SK-N-SH (cell line): ENCODE measurements at regions not wholly inside any gene's neighbourhood (a gene's known extent, or its start where the extent isn't known, plus 50 kb on each side); places are given as distances from the start of the nearest gene placed in this dataset.

Source experiments
- CTCF ChIA-PET: fragments of 300-600, 350-600 bp; formaldehyde crosslinking; extraction: SDS; loops from one replicate; lab custom pipeline; 2021; lab: Yijun Ruan, JAX
- POLR2A ChIA-PET: fragments of 350-600 bp; sonication (Branson Sonifier 250); formaldehyde crosslinking; extraction: SDS; loops from one replicate; lab custom pipeline; 2020; ENCODE audit warnings: antibody characterized with exemption, inconsistent platforms; lab: Yijun Ruan, JAX
- DNase-seq: peaks from one replicate; pipeline ENCODE4 v3.0.0; 2012
- H2AFZ ChIP-seq: fragments of 200-600 bp; sonication (generic); 2 replicates; pipeline ENCODE4 v1.8.1; 2016; ENCODE audit warnings: antibody characterized with exemption, mild to moderate bottlenecking, low read depth
- H3F3A ChIP-seq: fragments of 200-600 bp; sonication (generic); replicated peaks from 2 replicates; pipeline ENCODE3; 2016; ENCODE audit warnings: antibody characterized with exemption, mild to moderate bottlenecking; ENCODE audit not compliant: insufficient read depth
- H3K27ac ChIP-seq, 2 experiments: fragments of 200-500 bp in 1 of 2; fragments of 200-600 bp in 1 of 2; sonication (Bioruptor generic) in 1 of 2; sonication (generic), shearing (Covaris generic) in 1 of 2; 2 replicates each; pipeline versions ENCODE4 v1.5.1 to v1.6.1; 2014 to 2016; ENCODE audit warnings: low read depth in 2 of 2, inconsistent platforms in 1 of 2, low read length in 1 of 2, mild to moderate bottlenecking in 1 of 2, mixed read lengths in 1 of 2
- H3K27me3 ChIP-seq: fragments of 200-600 bp; sonication (generic), shearing (Covaris generic); 2 replicates; pipeline ENCODE4 v1.6.1; 2016; ENCODE audit warnings: mixed run types; ENCODE audit not compliant: insufficient read depth
- H3K36me3 ChIP-seq, 2 experiments: fragments of 200-500 bp in 1 of 2; fragments of 200-600 bp in 1 of 2; sonication (Bioruptor generic) in 1 of 2; sonication (generic) in 1 of 2; replicated peaks in 1 of 2; 2 replicates each; pipeline versions ENCODE3 to v1.5.1; 2014 to 2016; ENCODE audit warnings: low read length in 1 of 2, mild to moderate bottlenecking in 1 of 2; ENCODE audit not compliant: insufficient read depth in 2 of 2, control insufficient read depth in 1 of 2
- H3K4me1 ChIP-seq, 2 experiments: fragments of 200-500 bp in 1 of 2; fragments of 200-600 bp in 1 of 2; sonication (Bioruptor generic) in 1 of 2; sonication (generic), shearing (Covaris generic) in 1 of 2; 2 replicates each; pipeline versions ENCODE4 v1.5.1 to v1.6.1; 2014 to 2016; ENCODE audit warnings: low read depth in 1 of 2, low read length in 1 of 2, mixed run types in 1 of 2; ENCODE audit not compliant: insufficient read depth in 2 of 2, control insufficient read depth in 1 of 2
- H3K4me2 ChIP-seq: fragments of 200-600 bp; sonication (generic), shearing (Covaris generic); 2 replicates; pipeline ENCODE4 v1.6.1; 2017; ENCODE audit warnings: mixed run types
- H3K4me3 ChIP-seq, 2 experiments: fragments of 200-500 bp in 1 of 2; fragments of 200-600 bp in 1 of 2; sonication (Bioruptor generic) in 1 of 2; sonication (generic), shearing (Covaris generic) in 1 of 2; 2 replicates each; pipeline versions ENCODE4 v1.5.1 to v1.8.1; 2014 to 2016; ENCODE audit warnings: low read depth in 2 of 2, inconsistent platforms in 1 of 2, low read length in 1 of 2, mild to moderate bottlenecking in 1 of 2, mixed read lengths in 1 of 2, moderate library complexity in 1 of 2
- H3K79me2 ChIP-seq: fragments of 200-600 bp; sonication (generic); 2 replicates; pipeline ENCODE4 v1.8.1; 2017; ENCODE audit warnings: mild to moderate bottlenecking; ENCODE audit not compliant: insufficient read depth
- H3K9ac ChIP-seq: fragments of 200-600 bp; sonication (generic); 2 replicates; pipeline ENCODE4 v1.6.1; 2017; ENCODE audit warnings: mixed run types
- H3K9me2 ChIP-seq: fragments of 200-600 bp; sonication (generic); 2 replicates; pipeline ENCODE4 v1.6.1; 2017; ENCODE audit warnings: mixed run types
- H3K9me3 ChIP-seq: fragments of 200-600 bp; sonication (generic); 2 replicates; pipeline ENCODE4 v1.6.1; 2017; ENCODE audit warnings: mixed run types, mild to moderate bottlenecking, moderate library complexity
- H4K20me1 ChIP-seq: fragments of 200-600 bp; sonication (generic); 2 replicates; pipeline ENCODE4 v1.6.1; 2017; ENCODE audit warnings: mild to moderate bottlenecking, mixed run types; ENCODE audit not compliant: insufficient read depth
- CHD2 ChIP-seq: fragments of 150-350 bp; IDR thresholded peaks from 2 replicates; pipeline ENCODE4 v1.6.1; 2018; ENCODE audit warnings: low read length; ENCODE audit not compliant: partially characterized antibody
- ELF1 ChIP-seq: IDR thresholded peaks from 2 replicates; pipeline ENCODE4 v1.4.0; 2012
- EP300 ChIP-seq, 2 experiments: IDR thresholded peaks; 2 replicates each; pipeline versions ENCODE4 v1.4.0 to v1.6.1; 2012; ENCODE audit warnings: borderline replicate concordance in 1 of 2, low read depth in 1 of 2, low read length in 1 of 2
- EZH2phosphoT487 ChIP-seq: fragments of 200-600 bp; sonication (generic); IDR thresholded peaks from 2 replicates; pipeline ENCODE4 v1.6.1; 2017; ENCODE audit warnings: low read depth, mixed run types, mild to moderate bottlenecking, antibody characterized with exemption, moderate library complexity, borderline replicate concordance
- FOSL2 ChIP-seq: IDR thresholded peaks from 2 replicates; pipeline ENCODE4 v1.4.0; 2012; ENCODE audit warnings: low read depth, mild to moderate bottlenecking, moderate library complexity, borderline replicate concordance
- FOXJ3 ChIP-seq: sonication (generic); formaldehyde crosslinking; IDR thresholded peaks from 2 replicates; pipeline ENCODE4 v1.5.1; 2020; ENCODE audit warnings: mild to moderate bottlenecking, missing genetic modification reagents
- FOXM1 ChIP-seq: IDR thresholded peaks from 2 replicates; pipeline ENCODE4 v1.4.0; 2012; ENCODE audit warnings: low read depth, mild to moderate bottlenecking
- GABPA ChIP-seq: IDR thresholded peaks from 2 replicates; pipeline ENCODE4 v1.4.0; 2012; ENCODE audit warnings: low read depth, mild to moderate bottlenecking
- GATA2 ChIP-seq: sonication (generic); formaldehyde crosslinking; IDR thresholded peaks from 2 replicates; pipeline ENCODE4 v1.5.0; 2020; ENCODE audit warnings: mild to moderate bottlenecking, missing genetic modification reagents
- IRF3 ChIP-seq: fragments of 150-350 bp; IDR thresholded peaks from 2 replicates; pipeline ENCODE4 v1.6.1; 2016; ENCODE audit warnings: mild to moderate bottlenecking, low read depth, low read length
- JUND ChIP-seq: IDR thresholded peaks from 2 replicates; pipeline ENCODE4 v1.4.0; 2012
- MAX ChIP-seq: IDR thresholded peaks from 2 replicates; pipeline ENCODE4 v1.4.0; 2012; ENCODE audit warnings: low read depth
- MEF2A ChIP-seq: IDR thresholded peaks from 2 replicates; pipeline ENCODE4 v1.4.0; 2012; ENCODE audit warnings: low read depth, borderline replicate concordance
- MXI1 ChIP-seq: IDR thresholded peaks from 2 replicates; pipeline ENCODE4 v1.6.1; 2012; ENCODE audit warnings: mild to moderate bottlenecking, low read depth, low read length, improper control_type of control experiment
- NFIC ChIP-seq: IDR thresholded peaks from 2 replicates; pipeline ENCODE4 v1.4.0; 2012; ENCODE audit warnings: borderline replicate concordance
- NRF1 ChIP-seq: IDR thresholded peaks from 2 replicates; pipeline ENCODE4 v1.6.1; 2012; ENCODE audit warnings: low read depth, mild to moderate bottlenecking, low read length
- POLR2AphosphoS5 ChIP-seq: IDR thresholded peaks from 2 replicates; pipeline ENCODE4 v1.6.1; 2012; ENCODE audit warnings: low read depth, low read length
- RXRA ChIP-seq: IDR thresholded peaks from 2 replicates; pipeline ENCODE4 v1.4.0; 2012; ENCODE audit warnings: low read depth, mild to moderate bottlenecking, borderline replicate concordance
- SIN3A ChIP-seq: IDR thresholded peaks from 2 replicates; pipeline ENCODE4 v1.6.1; 2012; ENCODE audit warnings: low read depth, mild to moderate bottlenecking, low read length, moderate library complexity, borderline replicate concordance
- SMC3 ChIP-seq: IDR thresholded peaks from 2 replicates; pipeline ENCODE4 v1.6.1; 2012; ENCODE audit warnings: low read depth, low read length, improper control_type of control experiment
- TAF1 ChIP-seq: IDR thresholded peaks from 2 replicates; pipeline ENCODE4 v1.6.1; 2012; ENCODE audit warnings: low read depth, mild to moderate bottlenecking, low read length, moderate library complexity, borderline replicate concordance
- TCF12 ChIP-seq: IDR thresholded peaks from 2 replicates; pipeline ENCODE4 v1.4.0; 2012
- TEAD4 ChIP-seq: IDR thresholded peaks from 2 replicates; pipeline ENCODE4 v1.4.0; 2012; ENCODE audit warnings: mild to moderate bottlenecking, borderline replicate concordance; ENCODE audit not compliant: insufficient read depth
- YY1 ChIP-seq: IDR thresholded peaks from 2 replicates; pipeline ENCODE4 v1.4.0; 2012; ENCODE audit warnings: low read depth, mild to moderate bottlenecking
- ZBTB33 ChIP-seq: IDR thresholded peaks from 2 replicates; pipeline ENCODE4 v1.4.0; 2012; ENCODE audit warnings: low read depth, borderline replicate concordance
- WGBS: methylation state at CpG from one replicate; pipeline ENCODE4 v1.1.6; 2017; ENCODE audit warnings: low lambda C conversion rate; 5-methylcytosine and 5-hydroxymethylcytosine counted together

- 35% methylated on average over 3 of the region's 3 CpGs for WGBS
- Histone ChIP-seq H3K9ac (no peak overlapping the region), H3K9me3 (no peaks in the 10 kb centered on the region), H3K9me2 (no peaks in the 10 kb centered on the region), H4K20me1 (no peaks in the 10 kb centered on the region), H3K4me1 (no peaks in the 10 kb centered on the region; a peak in 2 of 4 replicates), H3K79me2 (no peaks in the 10 kb centered on the region), H3F3A (peaks cover 3% of the 10 kb centered on the region), H3K36me3 (no peaks in the 10 kb centered on the region), H2AFZ (no peak overlapping the region), H3K4me3 (no peak overlapping the region), H3K4me2 (no peak overlapping the region), H3K27ac (no peak overlapping the region), H3K27me3 (no peaks in the 10 kb centered on the region)
- CTCF ChIA-PET: interaction anchor here (1.2 kb wide), 1 partner anchor 8 kb away, joined by 9 read pairs; no protein-coding TSS in a partner anchor
- POLR2A ChIA-PET: no interaction called here
- no peak for TF ChIP-seq POLR2AphosphoS5
- no peak for TF ChIP-seq EZH2phosphoT487
- no peak for TF ChIP-seq JUND
- TF ChIP-seq FOXJ3 (CRISPR knock-in tag): no peak
- no peak for TF ChIP-seq TAF1
- no peak for TF ChIP-seq ZBTB33
- no peak for TF ChIP-seq GABPA
- TF ChIP-seq FOXM1: no peak
- no peak for TF ChIP-seq IRF3
- no peak for TF ChIP-seq TCF12
- DNase-seq: no peak
These were observed 1009.9 kb downstream of the ADGRL2 start for GRCh38 chr1:82810601-82811000.

- Histone ChIP-seq H2AFZ (no peak overlapping the region), H3K9ac (no peak overlapping the region), H3F3A (peaks cover 3% of the 10 kb centered on the region), H3K4me2 (no peak overlapping the region), H3K9me2 (no peaks in the 10 kb centered on the region), H3K79me2 (no peaks in the 10 kb centered on the region), H3K9me3 (no peaks in the 10 kb centered on the region), H4K20me1 (no peaks in the 10 kb centered on the region), H3K27me3 (no peaks in the 10 kb centered on the region), H3K27ac (no peak overlapping the region), H3K4me3 (no peak overlapping the region), H3K36me3 (no peaks in the 10 kb centered on the region), H3K4me1 (no peaks in the 10 kb centered on the region; a peak in 2 of 4 replicates)
- 66% methylated on average over 3 of the region's 3 CpGs for WGBS
- POLR2A ChIA-PET: no interaction called here
- CTCF ChIA-PET: no interaction called here
- TF ChIP-seq EP300 (IDR thresholded peaks at IDR 0.05; ENCODE audit: borderline replicate concordance in 1 of 2, low read depth in 1 of 2, low read length in 1 of 2) (no peak), SMC3 (no peak), GABPA (no peak), ELF1 (no peak), POLR2AphosphoS5 (no peak), MXI1 (no peak), RXRA (no peak), SIN3A (no peak), CHD2 (no peak), MEF2A (no peak), NRF1 (no peak), TEAD4 (no peak), GATA2 (CRISPR knock-in tag) (no peak), YY1 (no peak), NFIC (no peak), FOSL2 (no peak), EZH2phosphoT487 (no peak), MAX (no peak)
- no peak for DNase-seq
These were observed 1006.8 kb downstream of the ADGRL2 start for GRCh38 chr1:82807563-82807962.
